Left lung (tissue), 4 donors: ENCODE measurements at regions not wholly inside any gene's neighbourhood (a gene's known extent, or its start where the extent isn't known, plus 50 kb on each side); places are given as distances from the start of the nearest gene placed in this dataset.

Experiments used
- ATAC-seq: fragments of 200-7000 bp; cut with Tn5 transposase; one replicate; pipeline ENCODE4 v1.9.1; 2020; ENCODE audit warnings: moderate library complexity
- DNase-seq, 4 donors: peaks; one replicate each; pipeline ENCODE4 v3.0.0-alpha.2; 2013 to 2020
- H3K27ac ChIP-seq, 2 donors: fragments of 200-600 bp; sonication (generic) in 1 of 2; one replicate each; pipeline versions ENCODE4 v1.5.0 to v1.8.0; 2020 to 2021
- H3K27me3 ChIP-seq, 2 donors: fragments of 200-600 bp; sonication (generic) in 1 of 2; one replicate each; pipeline versions ENCODE4 v1.5.0 to v1.8.0; 2020 to 2021
- H3K36me3 ChIP-seq, 2 donors: fragments of 200-600 bp; sonication (generic) in 1 of 2; one replicate each; pipeline versions ENCODE4 v1.5.0 to v1.8.0; 2020 to 2021
- H3K4me1 ChIP-seq, 2 donors: fragments of 200-600 bp; one replicate each; pipeline ENCODE4 v1.8.0; 2021
- H3K4me3 ChIP-seq, 2 donors: fragments of 200-600 bp; sonication (generic) in 1 of 2; one replicate each; pipeline versions ENCODE4 v1.5.0 to v1.8.0; 2020 to 2021; ENCODE audit warnings: mild to moderate bottlenecking in 1 of 2
- H3K9me3 ChIP-seq, 2 donors: fragments of 200-600 bp; sonication (generic) in 1 of 2; one replicate each; pipeline versions ENCODE4 v1.5.0 to v1.8.0; 2020 to 2021
- intact Hi-C, 2 donors: fragments of 100-400 bp; cut with DNase I; formaldehyde crosslinking; loops; one replicate each; pipeline versions ENCODE4 v1.11.2 to v1.14.2; 2022
- TF ChIP-seq, protein P1 (sequence below), 2 donors: fragments of 200-600 bp; sonication (generic) in 1 of 2; IDR thresholded peaks; one replicate each; pipeline versions ENCODE4 v1.5.0 to v1.8.0; 2021; ENCODE audit warnings: antibody characterized with exemption in 2 of 2
- donor health status: DM: no; HTN: yes; CAD: no.
- donor health status: DM: no; HTN: no; CAD: no.

DNA sequence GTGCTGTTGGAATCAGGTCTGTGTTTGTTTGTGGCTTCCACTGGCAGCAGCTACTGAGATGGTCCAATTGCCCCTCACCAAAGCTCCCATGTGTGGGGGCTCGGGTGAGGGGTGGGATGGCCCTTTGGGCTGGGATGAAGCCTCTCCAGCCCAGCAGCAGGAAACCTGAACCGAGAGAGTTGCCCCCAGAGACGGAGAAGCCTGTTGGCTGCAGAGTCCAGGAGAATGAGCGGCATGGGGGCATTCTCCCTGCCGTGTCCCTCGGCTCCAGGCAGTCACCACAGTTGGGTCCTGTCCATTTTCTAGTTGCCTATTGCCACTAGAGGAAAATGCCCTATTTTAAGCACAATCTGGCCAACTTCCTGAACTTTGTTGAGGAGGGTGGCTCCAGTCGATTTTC is 222.2 kb upstream of the PPP2R2D start:
- intact Hi-C loops, result no loop called here
- no peak for ATAC-seq
- peaks cover 0 to 23% of the 10 kb centered on the region in 2 donors for H3K27me3 ChIP-seq

DNA sequence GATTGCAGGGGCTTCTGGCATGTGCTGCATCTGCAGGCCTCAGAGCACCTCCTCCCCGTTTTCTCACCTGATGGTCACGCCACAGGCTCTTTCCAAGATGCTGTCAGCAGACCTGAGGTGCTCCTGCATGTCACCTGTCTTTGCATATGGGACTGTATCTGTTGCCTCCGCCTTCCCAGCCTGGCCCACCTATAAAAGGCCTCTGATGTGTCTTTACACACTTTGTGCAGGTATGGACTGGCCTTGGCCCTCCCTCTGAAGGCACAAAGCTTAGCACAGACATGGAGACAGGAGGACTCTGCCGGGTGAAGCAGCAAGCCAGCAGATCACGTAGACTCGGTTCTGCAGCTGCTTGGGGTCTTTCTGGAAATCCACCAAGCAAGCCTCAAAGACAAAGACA is 220.9 kb upstream of the PPP2R2D start:
- no peak for ATAC-seq
- intact Hi-C loops, result no loop called here

More for the DNA sequence above, 222.2 kb upstream of the PPP2R2D start:
- H3K4me1 ChIP-seq, result no peaks in the 10 kb centered on the region
- DNase-seq, result peak in 1 of 4 donors; percentile 28
- H3K36me3 ChIP-seq, result no peaks in the 10 kb centered on the region
- H3K9me3 ChIP-seq, result no peaks in the 10 kb centered on the region
- TF ChIP-seq, protein P1, sequence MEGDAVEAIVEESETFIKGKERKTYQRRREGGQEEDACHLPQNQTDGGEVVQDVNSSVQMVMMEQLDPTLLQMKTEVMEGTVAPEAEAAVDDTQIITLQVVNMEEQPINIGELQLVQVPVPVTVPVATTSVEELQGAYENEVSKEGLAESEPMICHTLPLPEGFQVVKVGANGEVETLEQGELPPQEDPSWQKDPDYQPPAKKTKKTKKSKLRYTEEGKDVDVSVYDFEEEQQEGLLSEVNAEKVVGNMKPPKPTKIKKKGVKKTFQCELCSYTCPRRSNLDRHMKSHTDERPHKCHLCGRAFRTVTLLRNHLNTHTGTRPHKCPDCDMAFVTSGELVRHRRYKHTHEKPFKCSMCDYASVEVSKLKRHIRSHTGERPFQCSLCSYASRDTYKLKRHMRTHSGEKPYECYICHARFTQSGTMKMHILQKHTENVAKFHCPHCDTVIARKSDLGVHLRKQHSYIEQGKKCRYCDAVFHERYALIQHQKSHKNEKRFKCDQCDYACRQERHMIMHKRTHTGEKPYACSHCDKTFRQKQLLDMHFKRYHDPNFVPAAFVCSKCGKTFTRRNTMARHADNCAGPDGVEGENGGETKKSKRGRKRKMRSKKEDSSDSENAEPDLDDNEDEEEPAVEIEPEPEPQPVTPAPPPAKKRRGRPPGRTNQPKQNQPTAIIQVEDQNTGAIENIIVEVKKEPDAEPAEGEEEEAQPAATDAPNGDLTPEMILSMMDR (IDR thresholded peaks at IDR 0.05), result no peak
- H3K4me3 ChIP-seq, result no peak overlapping the region
- H3K27ac ChIP-seq, result no peak overlapping the region

DNA sequence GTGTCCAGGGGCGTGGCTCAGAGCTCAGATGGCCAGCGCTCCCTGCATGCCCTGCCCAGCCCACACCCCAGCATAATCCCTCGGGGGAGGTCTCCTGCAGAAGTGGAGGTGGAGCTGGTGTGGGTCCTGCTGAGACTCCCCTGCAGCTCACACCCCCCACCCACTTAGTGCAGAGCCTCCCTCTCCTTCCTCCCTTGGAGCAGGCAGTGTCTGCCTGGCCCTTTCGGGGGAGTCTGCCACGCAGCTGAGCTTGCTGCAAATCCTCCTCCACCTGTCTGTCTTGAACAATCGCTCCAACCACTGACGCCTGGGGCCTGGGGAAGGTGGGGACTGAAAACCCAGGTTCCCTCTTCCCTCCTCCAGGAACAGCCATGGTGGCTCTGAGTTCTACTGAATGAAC is 219.7 kb upstream of the PPP2R2D start:
- Histone ChIP-seq H3K9me3 (no peaks in the 10 kb centered on the region), H3K4me1 (no peaks in the 10 kb centered on the region), H3K36me3 (no peaks in the 10 kb centered on the region), H3K27me3 (peaks cover 0 to 23% of the 10 kb centered on the region in 2 donors), H3K27ac (no peak overlapping the region), H3K4me3 (no peak overlapping the region)
- DNase-seq (peak in 1 of 4 donors; percentile 46), ATAC-seq (no peak)
- intact Hi-C loops, result no loop called here
- TF ChIP-seq, protein P1 (IDR thresholded peaks at IDR 0.05), result no peak

More for the DNA sequence above, 220.9 kb upstream of the PPP2R2D start:
- Histone ChIP-seq H3K27ac (no peak overlapping the region), H3K4me3 (no peak overlapping the region), H3K9me3 (no peaks in the 10 kb centered on the region), H3K4me1 (no peaks in the 10 kb centered on the region), H3K27me3 (peaks cover 0 to 23% of the 10 kb centered on the region in 2 donors), H3K36me3 (no peaks in the 10 kb centered on the region)
- TF ChIP-seq, protein P1 (IDR thresholded peaks at IDR 0.05), result no peak
- peak in 1 of 4 donors; percentile 28 for DNase-seq

DNA sequence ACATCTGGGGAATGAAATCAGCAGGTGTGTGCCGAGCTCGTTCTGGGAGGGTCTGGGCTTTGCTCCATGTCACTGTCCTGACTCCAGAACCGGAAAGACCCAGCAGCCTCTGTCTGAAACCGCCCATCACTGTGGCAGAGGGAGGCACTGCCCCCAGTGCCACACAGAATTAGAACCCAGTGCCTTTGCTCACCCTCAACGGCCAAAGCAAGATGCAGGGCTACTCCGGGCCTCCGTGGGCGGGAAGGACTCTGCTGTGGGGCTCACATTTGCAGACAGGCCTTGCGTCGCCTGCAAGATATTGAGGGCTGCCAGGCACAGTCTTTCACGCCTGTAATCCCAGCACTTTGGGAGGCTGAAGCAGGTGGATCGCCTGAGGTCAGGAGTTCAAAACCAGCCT is 219.2 kb upstream of the PPP2R2D start:
- H3K4me1 ChIP-seq, result no peaks in the 10 kb centered on the region
- no peak overlapping the region for H3K27ac ChIP-seq
- ATAC-seq (no peak), DNase-seq (peak in 1 of 4 donors; percentile 55)
- no peaks in the 10 kb centered on the region for H3K9me3 ChIP-seq
- intact Hi-C loops, result no loop called here
- TF ChIP-seq, protein P1 (IDR thresholded peaks at IDR 0.05), result no peak
- H3K27me3 ChIP-seq, result peaks cover 0 to 20% of the 10 kb centered on the region in 2 donors
- H3K4me3 ChIP-seq, result no peak overlapping the region
- no peaks in the 10 kb centered on the region for H3K36me3 ChIP-seq

DNA sequence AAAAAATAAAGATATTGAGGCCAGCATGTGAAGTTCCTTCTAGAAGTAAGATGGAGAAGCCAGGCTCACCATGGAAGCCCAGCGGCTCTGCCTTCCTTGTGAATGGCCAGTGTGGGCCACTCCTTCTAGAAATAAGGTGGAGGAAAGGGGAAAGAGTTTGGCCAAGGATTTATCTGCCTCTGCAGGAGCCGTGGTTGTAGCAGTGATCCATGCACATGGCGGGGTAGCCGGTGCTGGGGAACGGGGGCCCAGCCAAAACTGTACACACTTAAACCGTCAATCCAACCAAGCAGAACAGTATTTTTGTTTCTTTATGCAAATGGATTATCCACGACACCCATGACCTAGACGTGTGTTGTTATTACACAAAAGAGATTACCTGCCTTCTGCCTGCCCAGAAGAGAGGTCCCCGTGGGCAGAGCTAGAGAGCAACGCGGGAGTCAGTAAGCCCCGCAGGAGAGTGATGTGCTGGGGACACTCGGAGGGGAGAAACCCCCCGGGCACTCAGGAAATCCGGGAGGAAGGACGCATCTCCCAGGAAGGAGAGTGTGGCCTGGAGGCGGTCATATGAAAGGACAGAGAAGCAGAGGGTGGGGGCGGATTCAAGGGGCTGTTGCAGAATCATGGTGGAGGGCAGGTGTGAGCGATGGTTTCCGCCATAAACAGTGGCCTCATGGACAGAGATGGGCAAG is 218.4 kb upstream of the PPP2R2D start:
- Histone ChIP-seq H3K27ac (no peak overlapping the region), H3K4me1 (no peaks in the 10 kb centered on the region), H3K36me3 (no peaks in the 10 kb centered on the region), H3K9me3 (no peaks in the 10 kb centered on the region), H3K4me3 (no peak overlapping the region), H3K27me3 (peaks cover 0 to 17% of the 10 kb centered on the region in 2 donors)
- TF ChIP-seq, protein P1 (IDR thresholded peaks at IDR 0.05), result no peak
- DNase-seq, result peak in 1 of 4 donors; percentile 43
- intact Hi-C loops, result no loop called here
- no peak for ATAC-seq
